ENCODE measurements at regions not wholly inside any gene's neighbourhood (a gene's known extent, or its start where the extent isn't known, plus 50 kb on each side); places are given as distances from the start of the nearest gene placed in this dataset.
"Not testable (repeated sequence)": the region's sequence is repeated elsewhere in the genome, so short reads cannot be mapped to it uniquely, and the experiment has no call there.

DNA sequence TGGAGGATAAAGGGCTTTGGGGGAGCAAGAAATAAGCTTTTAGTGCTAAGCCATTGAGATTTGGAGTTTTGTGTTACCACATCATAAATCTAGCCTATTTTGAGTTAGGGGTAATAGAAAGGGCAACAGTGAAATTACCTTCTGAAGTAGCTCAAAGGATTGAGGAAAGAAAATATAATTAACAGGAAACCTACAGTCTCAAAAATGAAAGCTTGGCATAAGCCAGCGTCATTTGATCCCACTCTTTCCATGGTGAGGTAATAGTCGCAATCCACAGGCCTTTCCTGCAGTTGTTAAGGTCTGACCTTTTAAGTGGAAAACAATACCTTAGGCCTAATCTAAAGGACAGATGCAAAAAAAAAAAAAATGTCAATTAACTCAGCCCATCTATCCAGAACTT lies 182.7 kb downstream of the UXS1 start:
- Histone ChIP-seq H3K27ac (no peak overlapping the region), H3K4me3 (no peak overlapping the region)

GRCh38 chr2:106010818-106011355 lies 183.2 kb downstream of the UXS1 start:
- H3K27ac ChIP-seq = no peak overlapping the region
- H3K4me3 ChIP-seq = no peak overlapping the region

DNA sequence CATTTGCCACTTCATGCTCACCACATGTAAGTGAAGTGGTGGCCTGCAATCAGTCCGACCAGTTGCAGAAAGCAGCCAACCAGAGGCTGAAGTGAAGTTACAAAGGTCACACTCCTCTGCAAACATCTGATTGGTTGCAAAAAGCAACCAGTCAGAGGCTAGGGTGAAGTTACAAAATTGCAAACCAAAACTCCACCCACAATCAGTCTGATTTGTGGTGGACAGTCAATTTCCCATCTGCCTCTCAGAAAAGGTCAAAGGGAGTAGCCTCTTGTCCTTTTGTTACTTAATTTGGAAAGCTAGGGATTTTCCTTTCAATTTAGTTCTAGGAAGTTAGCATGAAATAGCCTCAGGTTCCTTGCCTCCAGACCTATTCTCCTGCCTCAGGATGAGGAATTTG lies 185.0 kb downstream of the UXS1 start:
- Histone ChIP-seq H3K27ac (no peak overlapping the region), H3K4me3 (no peak overlapping the region)

- Histone ChIP-seq H3K4me3 (no peak overlapping the region), H3K27ac (no peak overlapping the region)
Measured at GRCh38 chr2:106004851-106005250, 189.2 kb downstream of the UXS1 start.

GRCh38 chr2:105999211-105999989 lies 194.7 kb downstream of the UXS1 start:
- Histone ChIP-seq H3K4me3 (no peak overlapping the region), H3K27ac (no peak overlapping the region)

- no peak overlapping the region for H3K27ac ChIP-seq
- no peak overlapping the region for H3K4me3 ChIP-seq
Measured at GRCh38 chr2:105997711-105998110, 196.4 kb downstream of the UXS1 start.

GRCh38 chr2:105990624-105991023 lies 203.5 kb downstream of the UXS1 start:
- no peak overlapping the region for H3K27ac ChIP-seq
- no peak overlapping the region for H3K4me3 ChIP-seq

- not testable (repeated sequence) for H3K4me3 ChIP-seq, H3K27ac ChIP-seq
Measured at GRCh38 chr2:105989803-105990202, 204.3 kb downstream of the UXS1 start.

- Histone ChIP-seq H3K4me3 (no peak overlapping the region), H3K27ac (no peak overlapping the region)
Measured at GRCh38 chr2:105989070-105989469, 205.0 kb downstream of the UXS1 start.

GRCh38 chr2:105977807-105978206 lies 216.3 kb downstream of the UXS1 start:
- Histone ChIP-seq H3K27ac (no peak overlapping the region), H3K4me3 (no peak overlapping the region)

GRCh38 chr2:105977212-105977611 lies 216.9 kb downstream of the UXS1 start:
- Histone ChIP-seq H3K27ac (no peak overlapping the region), H3K4me3 (no peak overlapping the region)

GRCh38 chr2:105974812-105975211 lies 219.3 kb downstream of the UXS1 start:
- Histone ChIP-seq H3K4me3 (no peak overlapping the region), H3K27ac (no peak overlapping the region)

GRCh38 chr2:105972927-105973326 lies 221.2 kb downstream of the UXS1 start:
- H3K27ac ChIP-seq = no peak overlapping the region
- no peak overlapping the region for H3K4me3 ChIP-seq

GRCh38 chr2:105972246-105972645 lies 221.9 kb downstream of the UXS1 start:
- Histone ChIP-seq H3K4me3 (no peak overlapping the region), H3K27ac (no peak overlapping the region)

- Histone ChIP-seq H3K27ac (no peak overlapping the region), H3K4me3 (no peak overlapping the region)
Measured at GRCh38 chr2:105969552-105969951, 224.5 kb downstream of the UXS1 start.

DNA sequence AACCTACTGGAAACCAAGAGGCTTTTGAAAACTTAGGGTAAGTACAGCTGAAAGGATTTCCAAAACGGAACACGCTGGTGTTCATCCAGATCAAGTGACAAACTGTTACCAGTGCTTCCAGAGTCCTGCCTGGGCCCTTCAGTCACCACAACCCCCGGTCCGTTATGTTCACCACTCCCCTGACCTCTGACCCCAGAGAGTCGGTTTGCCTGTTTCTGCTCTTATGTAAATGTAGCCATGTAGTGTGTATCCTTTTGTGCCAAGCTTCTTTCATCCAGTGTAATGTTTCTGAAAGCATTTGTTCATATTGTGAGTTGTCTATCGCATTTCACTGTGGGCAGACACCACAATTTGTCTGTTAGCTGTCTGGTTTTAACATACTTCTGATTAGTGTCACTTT lies 217.5 kb downstream of the NCK2 start:
- Histone ChIP-seq H3K27ac (no peak overlapping the region), H3K4me3 (no peak overlapping the region)

GRCh38 chr2:105961599-105962146 lies 217.0 kb downstream of the NCK2 start:
- Histone ChIP-seq H3K4me3 (no peak overlapping the region), H3K27ac (no peak overlapping the region)

GRCh38 chr2:105959357-105959756 lies 214.6 kb downstream of the NCK2 start:
- H3K27ac ChIP-seq = no peak overlapping the region
- H3K4me3 ChIP-seq = no peak overlapping the region

GRCh38 chr2:105954891-105955290 lies 210.2 kb downstream of the NCK2 start:
- H3K27ac ChIP-seq = no peak overlapping the region
- H3K4me3 ChIP-seq = no peak overlapping the region

DNA sequence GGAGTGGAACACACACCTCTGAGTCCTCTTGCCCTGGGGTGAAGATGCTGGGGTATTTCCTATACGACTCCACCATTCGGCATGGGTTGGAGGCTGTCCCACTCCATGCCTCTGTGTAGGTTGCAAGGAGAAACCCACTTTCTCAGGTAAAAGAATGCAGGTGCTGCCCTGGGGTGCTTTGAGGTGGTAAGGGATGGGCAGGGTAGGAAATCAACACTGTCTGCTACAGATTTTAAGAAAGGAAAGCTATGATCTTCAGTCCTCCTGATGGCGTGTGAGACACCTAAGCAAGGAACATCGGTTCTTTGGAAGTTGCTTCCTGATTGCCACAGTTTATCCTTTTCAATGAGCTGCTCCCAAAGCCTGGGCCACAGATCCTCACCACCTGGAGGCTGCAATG lies 209.2 kb downstream of the NCK2 start:
- no peak overlapping the region for H3K27ac ChIP-seq
- H3K4me3 ChIP-seq = no peak overlapping the region

DNA sequence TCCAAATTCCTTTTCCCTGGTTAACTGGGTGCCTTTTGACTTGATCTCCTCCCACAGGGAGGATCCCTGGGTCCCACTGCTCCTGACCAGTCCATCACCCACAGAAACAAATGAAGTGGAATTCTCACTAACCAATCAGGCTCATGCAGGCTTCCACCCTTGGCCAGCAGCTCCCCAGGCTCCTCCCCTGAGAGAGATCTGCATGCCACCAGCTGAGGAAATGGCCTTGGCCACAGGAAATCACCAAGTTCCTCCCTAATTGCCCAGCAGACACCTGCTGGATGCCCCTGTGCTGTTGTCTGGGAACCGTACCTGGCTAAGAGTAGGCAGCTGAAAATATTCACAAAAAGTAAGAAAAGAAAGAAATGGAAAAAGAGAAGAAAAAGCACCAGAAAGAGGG lies 207.4 kb downstream of the NCK2 start:
- Histone ChIP-seq H3K27ac (no peak overlapping the region), H3K4me3 (no peak overlapping the region)

- Histone ChIP-seq H3K27ac (no peak overlapping the region), H3K4me3 (no peak overlapping the region)
Measured at GRCh38 chr2:105951384-105951694, 206.6 kb downstream of the NCK2 start.

Measured in skin epidermis (tissue), 12 donors.